Epidermal melanocyte (primary cell): ENCODE measurements at regions not wholly inside any gene's neighbourhood (a gene's known extent, or its start where the extent isn't known, plus 50 kb on each side); places are given as distances from the start of the nearest gene placed in this dataset.

Experiments used
- DNase-seq: peaks from one replicate; pipeline ENCODE4 v3.0.0; 2011; ENCODE audit warnings: low spot score; ENCODE audit not compliant: insufficient read length

DNA sequence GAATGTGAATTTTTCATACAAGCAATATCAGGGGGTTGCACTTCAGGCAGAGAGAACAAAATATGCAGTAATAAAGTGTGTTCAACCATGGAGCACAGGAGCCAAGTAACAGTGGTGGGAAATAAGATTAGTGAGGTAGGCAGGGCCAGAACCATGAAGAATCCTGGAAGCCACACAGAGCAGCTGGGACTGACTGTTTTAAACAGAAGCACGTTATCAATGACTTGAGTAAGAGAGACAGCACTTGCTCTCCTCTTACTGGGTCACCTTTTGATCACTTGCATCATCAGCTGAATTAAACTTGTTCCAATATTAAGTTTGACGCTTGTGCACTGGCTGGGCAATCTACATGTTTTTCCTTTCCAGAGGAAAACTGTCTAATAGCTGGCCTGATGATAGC, 238.5 kb downstream of the TBX18 start:
- DNase-seq: no peak

DNA sequence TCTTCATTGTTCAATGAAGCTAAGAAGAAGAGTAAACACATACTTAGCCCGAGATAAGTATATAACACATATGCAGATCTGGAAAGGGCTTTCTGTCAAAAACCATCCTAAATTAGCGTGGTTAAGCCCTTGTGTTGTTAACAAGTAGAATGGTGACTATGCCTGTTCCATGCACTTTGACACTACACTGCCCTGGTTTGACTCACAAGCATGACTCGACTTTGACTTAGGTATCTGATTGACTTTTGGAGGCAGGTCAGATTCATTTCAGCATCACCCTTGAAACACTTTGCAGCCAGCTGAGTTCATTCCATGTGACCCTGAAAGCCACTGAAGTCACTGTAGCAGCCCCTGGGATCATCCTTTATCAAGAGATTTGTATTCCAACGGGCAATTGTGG, 239.8 kb downstream of the TBX18 start:
- DNase-seq: no peak

- DNase-seq: no peak
Measured at GRCh38 chr6:84522135-84522549, 242.3 kb downstream of the TBX18 start.

GRCh38 chr6:84521511-84521910, 242.9 kb downstream of the TBX18 start:
- no peak for DNase-seq

- DNase-seq: no peak
Measured at GRCh38 chr6:84517741-84518530, 246.5 kb downstream of the TBX18 start.

- no peak for DNase-seq
Measured at GRCh38 chr6:84516154-84516553, 248.2 kb downstream of the TBX18 start.

DNA sequence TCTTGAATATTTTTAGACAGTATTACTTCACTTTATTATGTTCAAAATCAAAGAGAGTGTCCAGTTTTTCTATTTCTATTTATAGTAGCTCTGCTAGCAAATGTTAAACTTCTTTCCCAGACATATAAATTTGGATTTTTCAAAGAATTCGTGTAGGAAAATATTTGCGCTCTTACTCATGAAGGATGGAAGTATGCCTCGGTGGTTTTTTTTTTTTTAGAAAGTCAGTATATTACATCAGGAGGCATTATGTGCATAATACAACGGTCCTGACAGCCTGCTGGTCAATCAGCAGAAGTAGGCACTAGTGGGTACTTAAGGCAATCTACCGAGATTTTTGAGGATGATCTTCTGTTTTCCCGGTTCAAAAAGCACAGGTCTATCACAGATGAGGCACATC, 249.3 kb downstream of the TBX18 start:
- DNase-seq: no peak

DNA sequence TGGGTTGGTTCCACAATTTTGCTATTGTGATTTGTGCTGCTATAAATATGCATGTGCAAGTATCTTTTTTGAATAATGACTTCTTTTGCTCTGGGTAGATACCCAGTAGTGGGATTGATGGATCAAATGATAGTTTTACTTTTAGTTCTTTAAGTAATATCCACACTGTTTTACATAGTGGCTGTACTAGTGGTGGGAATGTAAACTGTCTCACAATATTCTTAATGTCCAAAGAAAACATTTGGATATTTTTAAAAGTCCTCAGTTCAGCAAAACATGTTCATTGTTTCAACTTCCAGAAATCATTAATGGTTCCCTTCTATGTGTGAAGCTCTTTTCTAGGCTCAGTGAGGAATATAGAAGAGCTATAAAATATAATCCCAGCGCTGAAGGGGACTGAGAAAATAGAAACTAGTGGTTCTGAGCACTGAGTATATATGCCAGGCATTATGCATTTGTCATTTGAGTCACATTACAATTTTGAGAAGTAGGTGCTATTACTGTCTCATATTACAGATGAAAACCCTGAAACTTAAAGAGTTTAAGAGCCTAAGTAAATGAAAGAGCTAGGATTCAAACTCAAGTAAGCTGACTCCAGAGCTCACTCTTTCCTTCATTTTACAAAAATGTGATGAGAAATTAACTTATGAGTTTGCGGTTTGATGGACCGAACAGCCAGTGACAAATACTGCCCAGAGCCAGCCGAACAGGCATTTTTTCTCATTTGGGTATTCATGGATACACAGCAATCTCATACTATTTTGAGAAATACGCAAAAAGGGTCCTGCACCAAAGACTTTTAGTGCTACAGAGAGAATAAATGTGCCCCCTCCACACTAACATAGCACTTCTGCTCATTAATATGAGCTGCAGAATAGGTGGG, 250.1 kb downstream of the TBX18 start:
- no peak for DNase-seq

- no peak for DNase-seq
Measured at GRCh38 chr6:84512391-84512790, 252.0 kb downstream of the TBX18 start.

- no peak for DNase-seq
Measured at GRCh38 chr6:84511929-84512328, 252.5 kb downstream of the TBX18 start.

GRCh38 chr6:84508981-84509380, 255.4 kb downstream of the TBX18 start:
- DNase-seq: no peak

DNA sequence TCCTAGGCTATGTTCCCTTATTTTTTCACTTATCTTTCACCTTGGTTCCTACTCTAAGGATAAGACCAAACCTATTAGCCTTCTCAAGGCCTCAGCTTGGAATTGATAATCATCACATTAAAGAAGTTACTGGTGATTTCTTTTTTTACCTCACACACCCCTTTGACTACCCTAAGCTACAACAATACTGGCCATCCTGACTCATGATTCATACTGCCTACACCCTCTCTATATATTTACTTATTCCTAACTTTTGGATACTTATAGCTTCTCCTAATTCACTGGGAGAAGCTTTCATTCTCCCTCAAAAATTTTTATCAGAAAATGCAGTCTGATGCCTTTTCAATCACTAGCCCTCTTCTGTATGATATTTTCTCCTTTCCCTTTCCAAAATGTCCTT, 256.1 kb downstream of the TBX18 start:
- no peak for DNase-seq

GRCh38 chr6:84504025-84504424, 260.4 kb downstream of the TBX18 start:
- no peak for DNase-seq

GRCh38 chr6:84501315-84501714, 263.1 kb downstream of the TBX18 start:
- DNase-seq: no peak

DNA sequence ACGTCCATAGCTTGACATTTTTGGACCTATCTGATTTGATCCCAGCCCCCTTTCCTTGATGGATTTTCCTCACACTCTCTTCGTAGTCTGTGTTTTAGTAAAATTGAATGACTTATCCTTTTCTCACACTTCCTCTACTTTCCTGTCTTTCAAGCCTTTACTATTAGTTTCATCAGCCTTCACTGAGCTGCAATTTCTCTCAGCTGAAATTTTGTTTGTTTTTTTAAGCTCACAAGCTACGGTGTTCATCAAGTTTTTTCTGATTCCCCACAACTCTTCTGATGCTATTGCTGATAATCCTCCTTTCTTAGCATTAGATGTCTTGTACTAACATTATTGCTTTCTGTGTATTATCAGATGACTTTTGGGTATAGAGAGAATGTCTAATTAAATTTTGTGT, 263.7 kb downstream of the TBX18 start:
- DNase-seq: no peak

DNA sequence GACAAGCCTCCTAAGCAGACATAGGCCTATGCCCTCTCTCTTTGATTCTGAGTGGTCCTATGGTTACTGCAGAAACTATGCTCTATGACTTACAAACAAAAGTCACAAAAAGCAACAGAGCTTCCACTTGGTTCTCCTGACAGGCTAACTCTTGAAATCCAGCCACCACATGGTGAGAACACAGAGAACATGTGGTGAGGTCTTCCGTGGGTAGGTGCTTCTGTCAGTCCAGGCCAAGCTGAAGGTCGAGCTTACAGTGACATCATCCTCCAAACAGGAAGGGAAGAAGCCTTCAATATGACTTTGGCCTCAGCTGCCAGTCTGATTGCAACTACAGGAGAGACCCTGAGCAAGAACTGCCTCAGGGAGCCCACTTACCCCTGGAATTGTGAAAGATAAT, 265.5 kb downstream of the TBX18 start:
- no peak for DNase-seq

- DNase-seq: no peak
Measured at GRCh38 chr6:84492241-84493165, 265.1 kb upstream of the CEP162 start.

DNA sequence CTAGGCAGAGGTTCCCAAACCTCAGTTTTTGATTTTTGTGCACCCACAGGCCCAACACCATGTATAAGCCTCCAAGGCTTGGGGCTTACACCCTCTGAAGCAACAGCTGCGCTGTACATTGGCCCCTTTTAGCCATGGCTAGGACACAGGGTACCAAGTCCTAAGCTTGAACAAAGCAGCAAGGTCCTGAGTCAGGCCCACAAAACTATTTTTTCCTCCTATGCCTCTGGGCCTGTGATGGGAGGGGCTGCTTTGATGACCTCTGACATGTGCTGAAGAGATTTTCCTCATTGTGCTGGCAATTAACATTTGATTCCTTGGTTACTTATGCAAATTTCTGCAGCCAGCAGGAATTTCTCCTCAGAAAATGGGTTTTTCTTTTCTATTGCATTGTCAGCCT, 262.2 kb upstream of the CEP162 start:
- no peak for DNase-seq

GRCh38 chr6:84486526-84486925, 259.1 kb upstream of the CEP162 start:
- no peak for DNase-seq

DNA sequence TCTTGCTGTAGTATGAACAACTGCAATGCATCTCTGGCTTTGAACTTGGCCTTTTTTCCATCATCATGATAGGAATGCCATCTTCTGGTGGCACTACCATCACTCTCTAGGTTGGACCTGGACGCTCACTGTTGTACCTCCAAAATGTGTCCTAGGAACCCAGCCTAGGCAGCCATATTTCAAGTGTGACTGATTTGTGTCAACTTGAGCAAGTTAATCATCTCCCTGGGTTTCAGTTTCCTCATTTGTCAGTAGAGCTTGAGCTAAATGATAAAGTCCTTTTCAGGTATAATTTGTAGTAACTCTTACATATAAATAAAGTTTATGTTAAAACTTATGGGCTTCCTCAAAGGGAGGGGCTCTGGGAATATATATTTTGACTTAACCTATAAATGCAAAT, 241.7 kb upstream of the CEP162 start:
- DNase-seq: no peak

DNA sequence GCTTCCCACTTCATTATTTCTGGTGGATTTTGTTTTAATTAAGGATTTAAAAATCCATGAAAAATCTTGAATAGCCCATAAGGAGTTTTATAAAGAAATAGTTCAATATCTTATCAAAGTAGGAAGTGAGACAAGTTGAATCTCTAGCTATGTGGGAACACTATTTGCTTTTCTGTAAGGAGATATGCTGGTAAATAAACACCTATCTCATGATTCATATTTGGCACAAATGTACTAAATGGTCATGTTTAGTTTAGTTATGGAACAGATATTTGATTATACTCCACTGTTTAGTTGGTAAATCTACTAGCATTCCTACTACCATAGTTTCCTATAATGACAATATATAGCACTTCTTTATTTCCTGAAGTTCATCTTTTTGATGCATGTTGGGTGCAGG, 239.9 kb upstream of the CEP162 start:
- DNase-seq: no peak

GRCh38 chr6:84466511-84466910, 239.1 kb upstream of the CEP162 start:
- DNase-seq: no peak
